ENCODE measurements at regions not wholly inside any gene's neighbourhood (a gene's known extent, or its start where the extent isn't known, plus 50 kb on each side); places are given as distances from the start of the nearest gene placed in this dataset.

- TF ChIP-seq, protein P1, sequence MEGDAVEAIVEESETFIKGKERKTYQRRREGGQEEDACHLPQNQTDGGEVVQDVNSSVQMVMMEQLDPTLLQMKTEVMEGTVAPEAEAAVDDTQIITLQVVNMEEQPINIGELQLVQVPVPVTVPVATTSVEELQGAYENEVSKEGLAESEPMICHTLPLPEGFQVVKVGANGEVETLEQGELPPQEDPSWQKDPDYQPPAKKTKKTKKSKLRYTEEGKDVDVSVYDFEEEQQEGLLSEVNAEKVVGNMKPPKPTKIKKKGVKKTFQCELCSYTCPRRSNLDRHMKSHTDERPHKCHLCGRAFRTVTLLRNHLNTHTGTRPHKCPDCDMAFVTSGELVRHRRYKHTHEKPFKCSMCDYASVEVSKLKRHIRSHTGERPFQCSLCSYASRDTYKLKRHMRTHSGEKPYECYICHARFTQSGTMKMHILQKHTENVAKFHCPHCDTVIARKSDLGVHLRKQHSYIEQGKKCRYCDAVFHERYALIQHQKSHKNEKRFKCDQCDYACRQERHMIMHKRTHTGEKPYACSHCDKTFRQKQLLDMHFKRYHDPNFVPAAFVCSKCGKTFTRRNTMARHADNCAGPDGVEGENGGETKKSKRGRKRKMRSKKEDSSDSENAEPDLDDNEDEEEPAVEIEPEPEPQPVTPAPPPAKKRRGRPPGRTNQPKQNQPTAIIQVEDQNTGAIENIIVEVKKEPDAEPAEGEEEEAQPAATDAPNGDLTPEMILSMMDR (IDR thresholded peaks at IDR 0.05; ENCODE audit: insufficient read depth, low read length, poor library complexity, severe bottlenecking): no peak
- no peak for TF ChIP-seq EZH2phosphoT487 (conservative IDR thresholded peaks at IDR 0.05; ENCODE audit: low read length)
Observed at GRCh38 chrX:79079477-79079876, 65.0 kb upstream of the GPR174 start.
